HEK293 (cell line): ENCODE measurements at regions not wholly inside any gene's neighbourhood (a gene's known extent, or its start where the extent isn't known, plus 50 kb on each side); places are given as distances from the start of the nearest gene placed in this dataset.

Source experiments
- CTCF ChIP-seq: fragments of 450-650 bp; formaldehyde crosslinking; IDR thresholded peaks from 2 replicates; pipeline ENCODE4 v1.5.1; 2016; ENCODE audit warnings: missing biosample characterization, missing genetic modification characterization
- HIC1 ChIP-seq: fragments of 450-650 bp; formaldehyde crosslinking; IDR thresholded peaks from 2 replicates; pipeline ENCODE4 v1.5.1; 2016; ENCODE audit warnings: missing biosample characterization, missing genetic modification characterization
- MYNN ChIP-seq: fragments of 450-650 bp; formaldehyde crosslinking; IDR thresholded peaks from 2 replicates; pipeline ENCODE4 v1.5.1; 2016; ENCODE audit warnings: missing biosample characterization, missing genetic modification characterization, borderline replicate concordance
- ZBTB6 ChIP-seq: fragments of 450-650 bp; formaldehyde crosslinking; IDR thresholded peaks from 2 replicates; pipeline ENCODE4 v1.5.1; 2017; ENCODE audit warnings: missing biosample characterization, missing genetic modification characterization
- ZBTB8A ChIP-seq: fragments of 450-650 bp; formaldehyde crosslinking; IDR thresholded peaks from 2 replicates; pipeline ENCODE4 v1.5.1; 2016; ENCODE audit warnings: missing biosample characterization, missing genetic modification characterization
- ZNF184 ChIP-seq: fragments of 450-650 bp; IDR thresholded peaks from 2 replicates; pipeline ENCODE4 v1.5.1; 2018; ENCODE audit warnings: missing biosample characterization, mild to moderate bottlenecking, missing genetic modification characterization
- ZNF433 ChIP-seq: fragments of 450-650 bp; formaldehyde crosslinking; IDR thresholded peaks from 2 replicates; pipeline ENCODE4 v1.5.1; 2016; ENCODE audit warnings: missing biosample characterization, missing genetic modification characterization, low read depth
- ZNF555 ChIP-seq: fragments of 450-650 bp; formaldehyde crosslinking; conservative IDR thresholded peaks from 2 replicates; pipeline ENCODE4 v1.5.1; 2017; ENCODE audit warnings: missing biosample characterization, mild to moderate bottlenecking, missing genetic modification characterization, inconsistent platforms
- ZNF558 ChIP-seq: fragments of 450-650 bp; formaldehyde crosslinking; IDR thresholded peaks from 2 replicates; pipeline ENCODE4 v1.5.1; 2016; ENCODE audit warnings: missing biosample characterization, missing genetic modification characterization

- TF ChIP-seq CTCF (tag by site-specific recombination) (no peak), MYNN (tag by site-specific recombination) (no peak), ZNF558 (tag by site-specific recombination) (no peak), ZNF433 (tag by site-specific recombination) (no peak), ZNF184 (tag by site-specific recombination) (no peak), ZNF555 (no peak), ZBTB6 (tag by site-specific recombination) (no peak), HIC1 (tag by site-specific recombination) (no peak), ZBTB8A (no peak)
These were observed 182.1 kb upstream of the HHIP start for GRCh38 chr4:144463896-144464295.
